ENCODE measurements at regions not wholly inside any gene's neighbourhood (a gene's known extent, or its start where the extent isn't known, plus 50 kb on each side); places are given as distances from the start of the nearest gene placed in this dataset.

- H3K9me3 ChIP-seq, result no peaks in the 10 kb centered on the region
- H3K27me3 ChIP-seq (ENCODE audit: low read depth), result no peaks in the 10 kb centered on the region
- no peak for TF ChIP-seq CTCF (IDR thresholded peaks at IDR 0.05)
- ATAC-seq, result no peak
- H3K27ac ChIP-seq, result no peak overlapping the region
- H3K4me1 ChIP-seq, result no peaks in the 10 kb centered on the region
- intact Hi-C loops (cut with DNase I), result no loop called here
- H3K4me3 ChIP-seq, result no peak overlapping the region
- DNase-seq, result no peak
- H3K36me3 ChIP-seq, result no peaks in the 10 kb centered on the region
These were observed 482.9 kb upstream of the TSHZ3 start for GRCh38 chr19:31832176-31832548.

- DNase-seq (no peak), ATAC-seq (no peak)
- H3K4me3 ChIP-seq, result no peak overlapping the region
- no peak overlapping the region for H3K27ac ChIP-seq
- H3K4me1 ChIP-seq, result no peaks in the 10 kb centered on the region
- TF ChIP-seq CTCF (IDR thresholded peaks at IDR 0.05), result no peak
- H3K27me3 ChIP-seq (ENCODE audit: low read depth), result no peaks in the 10 kb centered on the region
- H3K36me3 ChIP-seq, result no peaks in the 10 kb centered on the region
- intact Hi-C loops (cut with DNase I), result no loop called here
- no peaks in the 10 kb centered on the region for H3K9me3 ChIP-seq
These were observed 484.8 kb upstream of the TSHZ3 start for GRCh38 chr19:31834070-31834469.

- no peak overlapping the region for H3K4me3 ChIP-seq
- no peaks in the 10 kb centered on the region for H3K4me1 ChIP-seq
- ATAC-seq (no peak), DNase-seq (no peak)
- intact Hi-C loops (cut with DNase I), result no loop called here
- no peak overlapping the region for H3K27ac ChIP-seq
- H3K36me3 ChIP-seq, result no peaks in the 10 kb centered on the region
- peaks cover 1% of the 10 kb centered on the region for H3K9me3 ChIP-seq
- TF ChIP-seq CTCF (IDR thresholded peaks at IDR 0.05), result no peak
- no peaks in the 10 kb centered on the region for H3K27me3 ChIP-seq (ENCODE audit: low read depth)
These were observed 489.1 kb upstream of the TSHZ3 start for GRCh38 chr19:31838163-31838815.

GRCh38 chr19:31840371-31840770 lies 491.1 kb upstream of the TSHZ3 start:
- no peak for TF ChIP-seq CTCF (IDR thresholded peaks at IDR 0.05)
- H3K9me3 ChIP-seq, result peaks cover 13% of the 10 kb centered on the region
- no peaks in the 10 kb centered on the region for H3K27me3 ChIP-seq (ENCODE audit: low read depth)
- intact Hi-C loops (cut with DNase I), result no loop called here
- H3K27ac ChIP-seq, result no peak overlapping the region
- no peak for DNase-seq
- no peak for ATAC-seq
- H3K4me1 ChIP-seq, result no peaks in the 10 kb centered on the region
- no peak overlapping the region for H3K4me3 ChIP-seq
- H3K36me3 ChIP-seq, result no peaks in the 10 kb centered on the region

GRCh38 chr19:31841755-31842154 lies 492.5 kb upstream of the TSHZ3 start:
- Histone ChIP-seq H3K4me3 (no peak overlapping the region), H3K27ac (no peak overlapping the region), H3K4me1 (no peaks in the 10 kb centered on the region), H3K9me3 (peaks cover 13% of the 10 kb centered on the region), H3K27me3 (ENCODE audit: low read depth) (no peaks in the 10 kb centered on the region), H3K36me3 (no peaks in the 10 kb centered on the region)
- DNase-seq (no peak), ATAC-seq (no peak)
- intact Hi-C loops (cut with DNase I), result no loop called here
- TF ChIP-seq CTCF (IDR thresholded peaks at IDR 0.05), result no peak

Data from lower lobe of right lung (tissue), 2 donors.